Naive B cell (primary cell): ENCODE measurements at regions not wholly inside any gene's neighbourhood (a gene's known extent, or its start where the extent isn't known, plus 50 kb on each side); places are given as distances from the start of the nearest gene placed in this dataset.
A peak's percentile ranks its signal among the peaks of the same experiment; 100 is the strongest.

Experiments used
- ATAC-seq, 2 donors: fragments of 150-1000 bp; cut with Tn5 transposase; 2 replicates each; pipeline ENCODE4 v1.10.0; 2021; ENCODE audit warnings: low read depth in 2 of 2, mild to moderate bottlenecking in 2 of 2, moderate library complexity in 2 of 2
- DNase-seq: peaks from one replicate; pipeline ENCODE4 v3.0.0; 2022
- H3K27ac Mint-ChIP-seq, 6 donors: one replicate each; pipeline ENCODE4 v1.8.0; 2020 to 2022; ENCODE audit warnings: mild to moderate bottlenecking in 6 of 6, mixed read lengths in 6 of 6, moderate library complexity in 5 of 6, inconsistent platforms in 2 of 6
- H3K27me3 Mint-ChIP-seq, 3 donors: one replicate each; pipeline ENCODE4 v1.8.0; 2021 to 2022; ENCODE audit warnings: mixed read lengths in 3 of 3, mild to moderate bottlenecking in 1 of 3
- H3K36me3 Mint-ChIP-seq, 2 donors: one replicate each; pipeline ENCODE4 v1.8.0; 2020 to 2022; ENCODE audit warnings: mixed read lengths in 2 of 2, inconsistent platforms in 1 of 2, mild to moderate bottlenecking in 1 of 2
- H3K4me1 Mint-ChIP-seq, 3 donors: one replicate each; pipeline ENCODE4 v1.8.0; 2020 to 2022; ENCODE audit warnings: mixed read lengths in 3 of 3, inconsistent platforms in 1 of 3, mild to moderate bottlenecking in 1 of 3, moderate library complexity in 1 of 3
- H3K4me3 Mint-ChIP-seq, 8 donors: one replicate each; pipeline ENCODE4 v1.8.0; 2020 to 2022; ENCODE audit warnings: mild to moderate bottlenecking in 8 of 8, mixed read lengths in 8 of 8, moderate library complexity in 8 of 8, inconsistent platforms in 2 of 8
- H3K9me3 Mint-ChIP-seq, 7 donors: one replicate each; pipeline ENCODE4 v1.8.0; 2020 to 2022; ENCODE audit warnings: mixed read lengths in 7 of 7, mild to moderate bottlenecking in 5 of 7, inconsistent platforms in 2 of 7, moderate library complexity in 1 of 7

GRCh38 chr11:95365348-95365747, 134.3 kb upstream of the SESN3 start:
- Mint-ChIP-seq H3K27me3 (peaks cover 0 to 5% (median 0%) of the 10 kb centered on the region in 3 donors), H3K4me1 (peaks cover 10 to 11% (median 11%) of the 10 kb centered on the region in 3 donors), H3K4me3 (peak overlapping the region in 1 of 8 donors; percentile 2), H3K36me3 (peaks cover 0 to 4% of the 10 kb centered on the region in 2 donors), H3K27ac (no peak overlapping the region), H3K9me3 (peaks cover 0 to 2% (median 0%) of the 10 kb centered on the region in 7 donors)
- no peak for ATAC-seq
- DNase-seq, result no peak

- no peak for ATAC-seq
- no peak overlapping the region for H3K27ac Mint-ChIP-seq
Observed at GRCh38 chr11:95364324-95365295, 133.6 kb upstream of the SESN3 start.

GRCh38 chr11:95363708-95364107, 132.7 kb upstream of the SESN3 start:
- H3K27me3 Mint-ChIP-seq, result peaks cover 0 to 5% (median 0%) of the 10 kb centered on the region in 3 donors
- peaks cover 10 to 16% (median 11%) of the 10 kb centered on the region in 3 donors for H3K4me1 Mint-ChIP-seq
- no peak overlapping the region for H3K27ac Mint-ChIP-seq
- peaks cover 0 to 4% of the 10 kb centered on the region in 2 donors for H3K36me3 Mint-ChIP-seq
- no peak for ATAC-seq
- DNase-seq, result no peak
- H3K9me3 Mint-ChIP-seq, result peaks cover 0 to 2% (median 0%) of the 10 kb centered on the region in 7 donors
- no peak overlapping the region for H3K4me3 Mint-ChIP-seq

More at GRCh38 chr11:95364324-95365295, 133.6 kb upstream of the SESN3 start:
- H3K4me3 Mint-ChIP-seq, result no peak overlapping the region
- peaks cover 0 to 5% (median 0%) of the 10 kb centered on the region in 3 donors for H3K27me3 Mint-ChIP-seq
- peaks cover 10 to 16% (median 11%) of the 10 kb centered on the region in 3 donors for H3K4me1 Mint-ChIP-seq
- peaks cover 0 to 2% (median 0%) of the 10 kb centered on the region in 7 donors for H3K9me3 Mint-ChIP-seq
- H3K36me3 Mint-ChIP-seq, result peaks cover 0 to 4% of the 10 kb centered on the region in 2 donors
- no peak for DNase-seq

- Mint-ChIP-seq H3K4me3 (no peak overlapping the region), H3K9me3 (peaks cover 0 to 2% (median 0%) of the 10 kb centered on the region in 7 donors), H3K27ac (peak overlapping the region in 1 of 6 donors; percentile 79), H3K4me1 (peaks cover 10 to 16% (median 11%) of the 10 kb centered on the region in 3 donors), H3K36me3 (peaks cover 0 to 4% of the 10 kb centered on the region in 2 donors), H3K27me3 (peaks cover 0 to 5% (median 0%) of the 10 kb centered on the region in 3 donors)
- ATAC-seq (no peak), DNase-seq (no peak)
Observed at GRCh38 chr11:95363164-95363563, 132.2 kb upstream of the SESN3 start.

GRCh38 chr11:95361180-95361579, 130.2 kb upstream of the SESN3 start:
- Mint-ChIP-seq H3K27me3 (peaks cover 0 to 5% (median 0%) of the 10 kb centered on the region in 3 donors), H3K4me3 (no peak overlapping the region), H3K9me3 (peaks cover 0 to 2% (median 0%) of the 10 kb centered on the region in 7 donors), H3K27ac (no peak overlapping the region), H3K4me1 (peaks cover 10 to 16% (median 11%) of the 10 kb centered on the region in 3 donors), H3K36me3 (peaks cover 0 to 4% of the 10 kb centered on the region in 2 donors)
- DNase-seq, result no peak
- no peak for ATAC-seq

- ATAC-seq, result no peak
Observed at GRCh38 chr11:95360377-95361075, 129.5 kb upstream of the SESN3 start.

GRCh38 chr11:95359756-95360155, 128.8 kb upstream of the SESN3 start:
- Mint-ChIP-seq H3K4me1 (peaks cover 0 to 4% (median 3%) of the 10 kb centered on the region in 3 donors), H3K27ac (no peak overlapping the region), H3K4me3 (no peak overlapping the region), H3K27me3 (no peaks in the 10 kb centered on the region), H3K36me3 (no peaks in the 10 kb centered on the region), H3K9me3 (no peaks in the 10 kb centered on the region)
- DNase-seq (no peak), ATAC-seq (no peak)

More at GRCh38 chr11:95360377-95361075, 129.5 kb upstream of the SESN3 start:
- H3K4me3 Mint-ChIP-seq, result no peak overlapping the region
- no peak overlapping the region for H3K27ac Mint-ChIP-seq
- DNase-seq, result no peak
- peaks cover 7 to 12% (median 7%) of the 10 kb centered on the region in 3 donors for H3K4me1 Mint-ChIP-seq
- peaks cover 0 to 5% (median 0%) of the 10 kb centered on the region in 3 donors for H3K27me3 Mint-ChIP-seq
- H3K36me3 Mint-ChIP-seq, result peaks cover 0 to under 1% of the 10 kb centered on the region in 2 donors
- H3K9me3 Mint-ChIP-seq, result no peaks in the 10 kb centered on the region

GRCh38 chr11:95359341-95359663, 128.3 kb upstream of the SESN3 start:
- Mint-ChIP-seq H3K4me1 (peaks cover 0 to 4% (median 4%) of the 10 kb centered on the region in 3 donors), H3K36me3 (no peaks in the 10 kb centered on the region), H3K27ac (peak overlapping the region in 1 of 6 donors; percentile 8), H3K4me3 (no peak overlapping the region), H3K27me3 (no peaks in the 10 kb centered on the region), H3K9me3 (no peaks in the 10 kb centered on the region)
- DNase-seq, result no peak
- ATAC-seq, result no peak

- no peak overlapping the region for H3K4me3 Mint-ChIP-seq
- H3K36me3 Mint-ChIP-seq, result no peaks in the 10 kb centered on the region
- peaks cover 2 to 7% (median 4%) of the 10 kb centered on the region in 3 donors for H3K4me1 Mint-ChIP-seq
- no peaks in the 10 kb centered on the region for H3K9me3 Mint-ChIP-seq
- H3K27me3 Mint-ChIP-seq, result no peaks in the 10 kb centered on the region
- DNase-seq (no peak), ATAC-seq (no peak)
- H3K27ac Mint-ChIP-seq, result peak overlapping the region in 2 of 6 donors; percentile 5 to 8
Observed at GRCh38 chr11:95358511-95359340, 127.7 kb upstream of the SESN3 start.

GRCh38 chr11:95354304-95354703, 123.3 kb upstream of the SESN3 start:
- peaks cover 0 to 7% (median 2%) of the 10 kb centered on the region in 3 donors for H3K4me1 Mint-ChIP-seq
- ATAC-seq (no peak), DNase-seq (no peak)
- peaks cover 3 to 9% (median 4%) of the 10 kb centered on the region in 7 donors for H3K9me3 Mint-ChIP-seq
- peaks cover 4 to 5% of the 10 kb centered on the region in 2 donors for H3K36me3 Mint-ChIP-seq
- H3K27me3 Mint-ChIP-seq, result no peaks in the 10 kb centered on the region
- peak overlapping the region in 2 of 6 donors; percentile 5 to 23 for H3K27ac Mint-ChIP-seq
- no peak overlapping the region for H3K4me3 Mint-ChIP-seq

GRCh38 chr11:95353706-95354105, 122.7 kb upstream of the SESN3 start:
- Mint-ChIP-seq H3K36me3 (peaks cover 10 to 11% of the 10 kb centered on the region in 2 donors), H3K27me3 (no peaks in the 10 kb centered on the region)

GRCh38 chr11:95352733-95353346, 121.8 kb upstream of the SESN3 start:
- ATAC-seq (no peak), DNase-seq (no peak)
- Mint-ChIP-seq H3K27ac (no peak overlapping the region), H3K27me3 (no peaks in the 10 kb centered on the region), H3K36me3 (peaks cover 11 to 18% of the 10 kb centered on the region in 2 donors), H3K4me1 (peaks cover 0 to 7% (median 2%) of the 10 kb centered on the region in 3 donors), H3K9me3 (peaks cover 12 to 21% (median 14%) of the 10 kb centered on the region in 7 donors), H3K4me3 (no peak overlapping the region)

More at GRCh38 chr11:95353706-95354105, 122.7 kb upstream of the SESN3 start:
- no peak for DNase-seq
- peaks cover 0 to 7% (median 2%) of the 10 kb centered on the region in 3 donors for H3K4me1 Mint-ChIP-seq
- peaks cover 8 to 15% (median 9%) of the 10 kb centered on the region in 7 donors for H3K9me3 Mint-ChIP-seq
- H3K4me3 Mint-ChIP-seq, result no peak overlapping the region
- peak overlapping the region in 2 of 6 donors; percentile 5 to 6 for H3K27ac Mint-ChIP-seq
- ATAC-seq, result no peak
